ENCODE measurements at regions not wholly inside any gene's neighbourhood (a gene's known extent, or its start where the extent isn't known, plus 50 kb on each side); places are given as distances from the start of the nearest gene placed in this dataset.
A peak's percentile ranks its signal among the peaks of the same experiment; 100 is the strongest.

DNA sequence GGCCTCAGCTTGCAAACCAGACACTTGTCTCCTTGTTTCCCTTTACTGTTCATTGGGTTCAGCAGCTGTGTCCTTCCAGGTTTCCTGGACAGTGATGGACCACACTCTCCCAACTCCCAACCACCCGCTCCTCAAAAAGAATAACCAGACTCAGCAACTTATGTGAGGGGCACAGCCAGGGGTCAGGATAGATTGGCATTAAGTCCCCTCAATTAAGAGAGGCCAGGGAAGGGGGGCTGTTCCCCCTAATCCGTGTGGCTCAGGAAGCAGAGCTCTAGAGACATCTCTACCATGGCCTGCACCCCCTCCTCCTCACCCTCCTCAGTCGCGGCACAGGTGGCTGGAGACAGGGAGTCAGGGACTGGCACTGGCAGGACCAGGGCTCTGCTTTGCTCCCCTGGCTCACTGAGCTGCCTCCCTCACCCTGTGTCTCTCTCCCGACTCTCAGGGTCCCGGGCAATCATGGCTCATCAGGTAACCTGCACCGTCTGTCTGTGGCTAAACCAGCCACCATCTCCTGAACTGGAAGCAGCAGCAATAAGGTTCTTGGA lies 111.7 kb downstream of the ZNF280B start:
- no peak for DNase-seq (ENCODE audit: low spot score)

DNA sequence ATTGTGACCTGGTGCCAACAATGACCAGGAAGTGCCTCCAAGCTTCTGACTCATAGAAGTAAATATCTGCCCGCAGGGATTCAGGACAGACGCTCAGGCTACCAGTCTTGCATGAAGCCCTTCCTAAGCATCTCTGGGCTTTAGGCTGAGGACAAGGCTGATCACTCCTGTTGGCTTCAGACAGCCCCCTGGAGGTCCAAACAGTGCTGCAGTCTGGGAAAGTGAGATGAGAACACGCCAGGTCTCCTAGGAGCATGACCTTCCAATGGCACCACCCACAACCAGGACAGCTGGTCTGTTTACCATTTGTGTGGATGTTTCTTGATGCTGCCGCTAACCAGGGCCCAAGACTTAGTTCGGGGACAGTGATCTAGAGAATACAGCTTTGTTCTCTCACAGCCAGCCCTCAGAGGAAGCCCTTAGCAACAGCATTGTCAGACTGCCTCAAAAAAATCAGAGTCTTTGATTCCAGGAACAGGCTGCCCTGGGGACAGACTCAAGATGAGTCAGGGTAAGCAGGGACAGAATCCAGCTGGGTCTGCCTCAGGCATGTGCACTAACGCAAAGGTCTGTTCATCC lies 111.2 kb downstream of the ZNF280B start:
- DNase-seq (ENCODE audit: low spot score): no peak

DNA sequence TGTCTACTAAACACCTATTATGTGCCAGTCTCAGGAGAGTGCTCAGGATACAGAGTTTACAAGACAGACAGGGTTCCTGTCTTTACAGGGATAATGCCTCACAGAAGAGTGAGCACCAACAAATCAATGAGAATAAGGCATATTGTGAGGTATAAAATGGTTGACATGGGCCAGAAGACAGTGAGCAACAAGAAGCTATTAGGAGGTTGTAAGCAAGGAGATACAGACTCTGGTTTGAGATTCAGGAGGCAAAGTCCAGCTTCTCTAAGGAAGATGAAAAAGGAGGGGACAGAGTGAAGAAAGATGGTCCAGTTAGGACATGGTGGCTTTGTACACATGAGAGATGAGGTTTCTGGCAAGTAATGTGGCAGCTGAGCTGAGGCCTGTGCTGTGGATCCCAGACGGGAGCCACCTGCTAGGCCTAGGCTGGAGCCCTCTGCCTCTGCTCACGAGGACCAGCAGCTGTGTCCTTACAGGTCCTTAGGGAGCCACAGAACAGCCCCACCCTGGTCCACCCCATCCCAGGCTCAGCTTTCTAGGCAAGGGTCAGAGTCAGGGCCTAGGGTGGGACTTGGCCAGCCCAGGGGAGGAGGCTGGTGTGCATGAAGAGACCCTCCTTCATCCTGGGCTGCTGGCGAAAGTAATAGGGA lies 110.5 kb downstream of the ZNF280B start:
- no peak for DNase-seq (ENCODE audit: low spot score)

DNA sequence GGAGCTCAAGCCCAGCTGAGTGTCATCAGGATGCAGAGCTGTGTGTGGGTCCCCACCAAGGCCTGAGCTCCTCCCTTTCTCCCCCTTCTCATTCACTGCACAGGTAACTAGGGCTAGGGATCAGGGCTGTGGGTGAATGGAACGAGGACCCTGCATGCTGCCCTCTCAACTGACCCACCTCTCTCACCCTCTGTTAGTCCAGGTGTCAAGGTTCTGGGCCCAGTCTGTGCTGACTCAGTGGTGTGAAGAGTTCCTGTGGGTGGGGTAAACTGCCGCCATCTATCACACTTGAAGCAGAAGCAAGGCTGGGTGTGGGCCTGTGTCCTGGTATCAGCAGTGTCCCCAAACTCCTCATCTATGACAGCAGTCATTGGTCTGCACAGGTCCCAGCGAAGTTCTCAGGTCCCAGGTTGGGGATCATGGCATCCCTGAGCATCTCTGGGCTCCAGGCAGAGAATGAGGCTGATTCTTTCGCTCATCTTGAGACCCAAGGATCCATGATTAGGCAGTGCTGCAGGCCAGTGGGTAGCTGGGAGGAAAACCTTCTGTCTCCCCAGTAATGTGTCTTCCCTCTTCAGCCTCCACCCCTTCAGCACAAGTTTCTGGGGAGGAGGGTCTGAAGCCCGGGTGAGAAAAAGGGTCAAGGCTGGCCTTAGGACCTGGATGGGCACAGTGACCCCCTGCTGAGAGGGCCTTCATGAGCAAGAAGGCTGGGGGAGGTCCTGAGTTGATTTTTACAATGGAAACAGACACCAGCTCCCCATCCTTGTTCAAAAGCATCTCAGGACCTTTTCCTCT lies 109.8 kb downstream of the ZNF280B start:
- DNase-seq (ENCODE audit: low spot score): no peak

DNA sequence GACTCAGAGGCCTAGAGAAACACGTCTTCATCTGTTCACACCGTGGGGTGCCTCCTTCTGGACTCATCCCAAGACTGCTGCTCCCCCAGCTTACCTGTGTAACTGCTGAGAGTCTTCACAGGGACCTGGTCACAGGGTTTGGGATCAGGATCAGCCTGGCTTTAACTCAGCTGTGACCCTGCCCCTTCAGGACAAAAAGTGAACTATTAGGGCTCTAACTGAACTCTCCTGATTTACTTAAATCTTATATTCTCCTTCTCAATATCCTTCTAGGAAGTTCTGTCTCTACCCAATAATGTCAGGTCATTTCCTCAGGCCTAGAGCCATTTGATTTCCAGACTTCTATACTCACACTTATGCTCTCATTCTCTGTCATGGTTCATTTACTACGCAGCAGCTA lies 108.4 kb downstream of the ZNF280B start:
- no peak for DNase-seq (ENCODE audit: low spot score)

DNA sequence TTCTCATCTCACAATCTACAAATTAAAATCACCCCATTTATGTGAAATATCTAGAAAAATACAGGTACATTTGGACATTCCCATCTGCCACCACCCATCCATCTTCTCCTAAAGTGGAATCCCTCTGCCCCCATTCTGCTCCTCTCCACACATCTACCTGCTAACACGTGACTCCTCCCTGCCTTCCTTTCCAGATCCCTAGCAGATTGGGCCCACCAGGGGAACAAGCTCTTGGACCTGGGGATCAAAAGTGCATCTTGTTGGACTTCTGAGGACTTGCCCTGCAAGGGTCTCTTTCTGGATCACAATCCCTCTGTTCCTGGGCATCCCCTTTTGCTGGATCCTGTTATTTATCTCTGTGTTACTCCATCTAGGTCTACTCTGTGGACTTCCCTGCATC lies 107.6 kb downstream of the ZNF280B start:
- DNase-seq (ENCODE audit: low spot score): no peak

DNA sequence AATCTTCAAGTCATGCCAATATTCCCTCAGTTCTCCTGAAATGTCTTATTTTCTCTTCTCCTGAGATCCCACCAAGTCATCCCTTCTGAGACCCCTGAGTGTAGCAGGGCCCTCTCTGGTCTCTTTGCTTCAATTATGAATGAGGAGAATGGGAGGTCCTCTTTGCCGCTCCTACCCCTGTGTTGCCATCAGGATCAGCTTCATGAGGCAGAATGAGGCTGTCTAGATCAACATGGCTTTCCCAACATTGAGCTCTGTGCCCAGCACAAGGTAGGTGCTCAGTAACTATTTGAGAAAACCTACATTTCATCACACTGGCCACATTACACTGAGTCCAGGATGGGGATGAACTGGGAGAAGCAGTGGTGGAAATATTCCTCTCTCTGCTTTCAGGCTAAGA lies 107.2 kb downstream of the ZNF280B start:
- DNase-seq (ENCODE audit: low spot score): no peak

DNA sequence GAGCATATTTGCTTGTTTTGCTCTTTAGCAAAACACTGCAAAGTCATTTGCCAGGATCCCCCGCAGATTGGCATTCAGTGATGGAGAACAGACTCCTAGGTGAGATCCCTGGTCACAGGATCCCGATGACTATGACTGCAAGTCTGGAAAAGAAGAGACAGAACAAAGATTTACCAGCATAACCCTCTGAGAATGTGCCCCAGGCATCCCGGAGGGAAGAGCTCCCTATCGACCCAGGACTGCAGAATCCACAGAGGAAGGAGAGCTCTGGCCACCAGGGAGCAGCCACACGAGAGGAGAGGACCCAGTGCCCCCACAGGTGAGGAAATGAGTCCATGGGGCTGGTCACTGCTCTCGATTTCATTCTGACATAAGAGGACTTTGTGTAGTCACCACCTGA lies 105.2 kb downstream of the ZNF280B start:
- DNase-seq (ENCODE audit: low spot score): no peak

DNA sequence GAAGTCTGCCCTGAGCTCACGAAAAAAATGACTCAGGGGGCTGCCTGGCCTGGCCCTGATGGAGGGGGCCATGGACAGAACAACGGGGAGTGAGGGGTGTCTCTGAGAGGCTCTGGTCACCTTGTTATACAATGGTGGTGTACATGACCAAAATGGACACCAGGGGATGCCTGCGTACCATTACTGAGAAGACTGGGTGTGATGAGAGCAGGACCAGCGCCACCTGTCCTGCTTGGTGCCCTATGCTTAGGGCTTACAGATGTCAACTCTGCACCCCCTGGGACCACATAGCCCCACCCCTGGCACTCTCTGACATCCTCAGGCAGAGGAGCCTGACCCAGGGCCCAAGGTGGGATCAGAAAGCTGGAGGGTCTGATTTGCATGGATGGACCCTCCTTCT lies 104.8 kb downstream of the ZNF280B start:
- DNase-seq (ENCODE audit: low spot score): no peak

DNA sequence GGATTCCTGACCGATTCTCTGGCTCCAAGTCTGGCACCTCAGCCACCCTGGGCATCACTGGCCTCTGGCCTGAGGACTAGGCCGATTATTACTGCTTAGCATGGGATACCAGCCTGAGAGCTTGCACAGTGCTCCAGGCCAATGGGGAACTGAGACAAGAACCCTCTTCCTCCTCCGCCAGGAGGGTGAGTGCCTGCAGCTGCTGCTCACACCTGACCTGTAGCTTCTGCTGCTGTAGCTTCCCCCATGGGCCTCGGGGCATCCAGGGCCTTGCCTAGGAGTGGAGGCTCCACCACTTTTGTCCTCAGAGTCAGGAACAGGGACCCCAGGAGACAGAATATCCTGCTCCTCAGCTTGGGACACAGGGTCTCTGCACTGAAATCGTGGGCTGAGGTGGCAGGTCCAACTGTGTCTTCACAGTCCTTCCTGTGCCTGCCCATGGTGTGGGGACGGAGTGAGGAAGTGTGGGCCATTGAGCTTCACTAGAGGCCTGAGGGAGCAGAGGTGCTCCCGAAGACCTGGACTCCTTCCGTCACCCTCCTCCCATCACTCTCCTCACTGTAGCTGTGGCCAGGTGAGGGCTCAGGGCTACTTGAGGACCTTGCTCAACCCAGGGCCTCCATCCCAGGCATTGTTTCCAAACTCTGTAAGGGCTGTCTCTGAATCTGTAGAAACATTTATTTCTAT lies 103.8 kb downstream of the ZNF280B start:
- DNase-seq (ENCODE audit: low spot score): no peak

DNA sequence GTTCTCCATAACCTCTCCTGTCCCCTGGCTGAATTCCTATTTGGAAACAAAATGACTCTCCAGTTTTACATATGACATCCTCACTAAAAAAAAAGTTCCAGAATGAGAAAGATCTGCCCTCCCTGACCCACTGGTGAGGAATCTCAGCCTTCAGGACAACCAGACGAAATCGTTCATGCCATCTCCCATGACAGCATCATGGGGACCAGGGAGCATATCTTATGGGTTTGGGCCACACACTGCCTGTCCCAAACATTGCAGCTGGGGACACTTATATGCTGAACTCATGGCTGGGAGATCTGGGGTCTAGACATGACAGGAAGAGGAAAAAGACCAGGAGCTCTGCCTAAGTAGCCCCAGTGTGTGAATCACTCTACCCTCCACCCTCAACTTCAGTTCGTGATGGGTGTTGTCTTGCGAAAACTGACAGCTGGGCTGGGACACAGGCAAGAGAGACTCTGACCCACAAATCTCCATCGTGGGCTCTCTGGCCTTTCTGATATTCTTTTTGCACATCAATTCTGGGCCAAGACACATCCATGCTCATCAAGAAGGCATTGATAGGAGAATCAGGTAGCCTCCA lies 102.0 kb downstream of the ZNF280B start:
- DNase-seq (ENCODE audit: low spot score): no peak

DNA sequence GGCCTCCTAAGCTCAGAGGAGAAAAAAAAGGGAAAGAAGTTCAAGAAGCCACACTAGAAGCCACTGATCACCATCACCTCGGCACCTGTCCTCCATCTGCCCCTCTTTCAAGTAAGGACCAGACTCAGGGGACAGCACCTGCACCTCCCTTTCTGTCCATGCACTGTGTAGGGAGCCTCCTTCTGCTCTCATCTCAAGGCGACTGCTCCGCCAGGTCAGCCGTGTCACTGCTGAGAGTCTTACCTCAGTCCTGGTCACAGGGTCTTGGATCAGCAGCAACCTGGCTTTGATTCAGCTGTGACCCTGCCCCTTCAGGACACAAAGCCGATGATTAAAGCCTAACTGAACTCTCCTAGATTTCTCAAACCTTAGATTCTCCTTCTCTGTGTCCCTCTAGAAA lies 101.5 kb downstream of the ZNF280B start:
- DNase-seq (ENCODE audit: low spot score): no peak

DNA sequence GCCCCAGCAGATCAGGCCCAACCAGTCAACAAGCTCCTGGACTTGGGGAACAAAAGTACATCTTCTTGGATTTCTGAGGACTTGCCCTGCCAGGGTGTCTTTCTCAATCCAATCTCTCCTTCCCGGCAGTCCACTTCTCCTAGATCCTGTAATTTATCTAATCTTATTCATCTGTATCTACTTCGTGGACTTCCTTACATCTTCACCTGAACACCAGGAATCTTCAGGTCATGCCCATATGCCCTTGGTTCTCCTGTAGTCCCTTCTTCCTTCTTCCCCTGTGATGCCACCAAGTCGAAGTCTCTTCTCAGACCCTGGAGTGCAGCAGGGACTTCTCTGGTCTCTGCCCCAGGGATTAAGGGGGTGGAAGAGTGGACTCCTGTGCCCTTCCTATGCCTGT lies 100.3 kb downstream of the ZNF280B start:
- no peak for DNase-seq (ENCODE audit: low spot score)

DNA sequence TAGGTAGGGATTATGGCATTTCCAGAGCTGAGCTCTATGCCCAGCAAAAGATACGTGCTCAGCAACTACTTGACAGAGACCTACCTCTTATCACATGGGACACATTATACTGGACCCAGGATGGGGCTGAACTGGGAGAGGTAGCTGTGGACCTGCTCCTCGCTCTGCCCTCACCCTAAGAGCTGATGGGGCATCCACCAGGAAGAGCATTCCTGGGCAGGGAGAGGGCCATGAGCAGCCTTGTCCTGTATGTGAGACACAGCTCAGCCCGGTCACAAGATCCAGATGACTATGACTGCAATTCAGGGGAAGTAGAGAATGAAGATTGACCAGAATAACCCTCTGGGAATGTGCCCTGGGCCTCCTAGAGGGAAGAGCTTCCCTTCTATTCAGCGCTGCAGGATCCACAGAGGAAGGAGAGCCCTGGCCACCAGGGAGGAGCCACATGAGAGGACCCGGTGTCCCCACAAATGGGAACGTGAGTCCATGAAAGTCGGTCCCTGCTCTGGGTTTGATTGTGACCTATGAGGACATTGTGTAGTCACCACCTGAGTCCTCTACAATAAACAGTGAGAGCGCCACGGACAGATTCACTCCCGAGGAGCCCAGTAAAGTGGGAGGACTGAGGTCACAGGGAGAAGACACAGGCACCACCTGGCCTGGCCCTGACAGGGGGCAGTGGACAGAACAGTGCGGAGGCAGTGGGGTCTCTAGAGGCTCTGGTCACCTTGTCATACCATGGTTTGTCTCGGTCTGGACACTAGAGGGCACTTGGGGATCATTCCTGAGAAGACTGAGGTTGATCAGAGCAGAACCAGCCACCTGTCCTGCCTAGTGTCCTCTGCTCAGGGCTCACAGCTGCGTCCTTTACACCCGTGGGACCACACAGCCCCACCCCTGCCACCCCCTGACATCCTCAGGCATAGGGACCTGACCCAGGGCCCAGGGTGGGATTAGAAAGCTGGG lies 99.5 kb downstream of the ZNF280B start:
- DNase-seq (ENCODE audit: low spot score): peak; percentile 4

DNA sequence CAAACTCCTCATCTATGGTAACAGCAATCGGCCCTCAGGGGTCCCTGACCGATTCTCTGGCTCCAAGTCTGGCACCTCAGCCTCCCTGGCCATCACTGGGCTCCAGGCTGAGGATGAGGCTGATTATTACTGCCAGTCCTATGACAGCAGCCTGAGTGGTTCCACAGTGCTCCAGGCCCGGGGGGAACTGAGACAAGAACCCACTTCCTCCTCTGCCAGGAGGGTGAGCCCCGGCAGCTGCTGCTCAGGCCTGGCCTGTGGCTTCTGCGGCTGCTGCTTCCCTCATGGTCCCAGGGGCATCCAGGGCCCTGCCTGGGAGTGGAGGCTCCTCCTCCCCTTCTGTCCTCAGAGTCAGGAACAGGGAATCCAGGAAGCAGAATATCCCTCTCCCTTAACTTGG lies 98.4 kb downstream of the ZNF280B start:
- no peak for DNase-seq (ENCODE audit: low spot score)

DNA sequence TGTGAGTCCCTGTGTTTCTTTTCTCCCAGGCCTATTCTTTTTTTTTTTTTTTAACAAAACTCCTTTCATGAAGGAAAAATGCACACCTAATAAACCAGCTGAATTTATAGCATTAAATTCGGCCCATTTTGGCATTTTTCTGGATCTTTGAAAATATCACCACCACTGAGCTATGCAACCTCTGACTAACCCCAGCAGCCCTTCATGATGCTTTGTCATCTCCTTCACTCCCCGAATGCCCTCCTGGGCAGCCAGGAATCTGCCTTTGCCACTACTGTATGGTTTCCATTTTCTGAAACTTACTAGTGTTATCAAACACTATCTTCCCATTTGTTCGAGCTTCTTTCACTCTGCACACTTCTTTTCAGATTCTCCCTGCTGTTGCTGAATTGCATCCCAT lies 97.9 kb downstream of the ZNF280B start:
- no peak for DNase-seq (ENCODE audit: low spot score)

DNA sequence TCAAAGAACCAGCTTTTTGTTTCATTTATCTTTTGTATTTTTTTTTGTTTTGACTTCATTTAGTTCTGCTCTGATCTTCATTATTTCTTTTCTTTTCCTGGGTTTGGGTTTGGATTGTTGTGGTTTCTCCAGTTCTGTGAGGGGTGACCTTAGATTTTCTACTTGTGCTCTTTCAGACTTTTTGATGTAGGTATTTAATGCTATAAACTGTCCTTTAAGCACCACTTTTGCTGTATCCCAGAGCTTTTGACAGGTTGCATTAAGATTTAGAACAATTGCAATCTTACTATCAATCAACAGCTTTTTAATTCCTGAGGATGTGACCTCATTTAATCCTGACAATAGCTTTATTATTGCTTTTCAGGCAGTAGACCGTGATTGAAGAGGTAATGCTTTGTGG lies 94.3 kb downstream of the ZNF280B start:
- no peak for DNase-seq (ENCODE audit: low spot score)

DNA sequence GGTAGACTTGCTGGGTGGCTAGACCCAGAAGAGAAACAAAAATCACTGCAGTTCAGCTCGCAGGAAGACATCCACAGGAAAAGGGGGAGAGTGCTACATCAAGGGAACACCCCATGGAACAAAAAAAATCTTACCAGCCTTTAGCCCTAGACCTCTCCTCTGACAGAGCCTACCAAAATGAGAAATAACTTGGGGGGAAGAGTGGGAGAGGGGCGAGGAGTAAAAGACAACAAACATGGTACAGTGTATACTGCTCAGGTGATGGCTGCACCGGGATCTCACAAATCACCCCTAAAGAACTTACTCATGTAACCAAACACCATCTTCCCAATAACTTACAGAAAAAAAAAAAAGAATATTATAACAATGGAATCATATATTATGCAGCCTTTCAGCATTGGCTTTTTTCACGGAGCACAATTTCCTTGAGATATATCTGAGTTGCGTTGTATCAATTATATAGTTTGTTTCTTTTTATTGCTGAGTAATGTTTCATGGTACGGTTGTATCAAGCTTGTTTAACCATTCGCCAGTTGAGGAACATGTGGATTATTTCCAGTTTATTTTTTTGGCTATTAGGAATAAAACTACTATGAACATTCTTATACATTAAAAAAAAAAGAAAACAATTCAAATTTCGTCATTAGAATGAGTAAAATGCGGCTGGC lies 90.9 kb downstream of the ZNF280B start:
- no peak for DNase-seq (ENCODE audit: low spot score)

DNA sequence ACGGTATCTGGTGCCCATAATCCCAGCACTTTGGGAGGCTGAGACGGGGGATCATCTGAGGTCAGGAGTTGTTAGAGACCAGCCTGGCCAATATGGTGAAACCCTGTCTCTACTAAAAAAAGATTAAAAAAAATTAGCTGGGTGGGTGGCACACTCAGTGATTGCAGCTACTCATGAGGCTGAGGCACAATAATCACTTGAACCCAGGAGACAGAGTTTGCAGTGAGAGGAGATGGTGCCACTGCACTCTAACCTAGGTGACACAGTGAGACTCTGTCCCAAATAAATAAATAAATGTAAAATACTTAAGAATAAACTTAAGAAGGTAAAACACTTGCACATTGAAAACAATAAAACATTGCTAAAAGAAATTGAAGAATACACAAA lies 90.4 kb downstream of the ZNF280B start:
- DNase-seq (ENCODE audit: low spot score): no peak

DNA sequence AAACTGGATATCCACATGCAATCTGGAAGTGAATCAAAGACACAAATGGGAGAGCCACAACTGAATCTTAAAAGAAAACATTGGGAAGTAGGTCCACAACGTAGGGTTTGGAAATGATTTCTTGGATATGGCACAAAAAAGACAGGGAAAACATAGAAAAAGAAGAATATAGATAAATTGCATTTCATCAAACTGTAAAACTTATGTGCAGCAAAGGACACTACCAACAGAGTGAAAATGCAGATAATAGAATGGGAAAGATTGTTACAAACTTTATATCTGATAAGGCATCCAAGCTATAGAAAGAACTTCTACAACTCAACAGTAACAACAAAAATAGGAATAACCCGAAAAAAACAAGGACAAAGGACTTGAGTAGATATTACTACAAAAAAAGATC lies 89.6 kb downstream of the ZNF280B start:
- DNase-seq (ENCODE audit: low spot score): no peak

DNA sequence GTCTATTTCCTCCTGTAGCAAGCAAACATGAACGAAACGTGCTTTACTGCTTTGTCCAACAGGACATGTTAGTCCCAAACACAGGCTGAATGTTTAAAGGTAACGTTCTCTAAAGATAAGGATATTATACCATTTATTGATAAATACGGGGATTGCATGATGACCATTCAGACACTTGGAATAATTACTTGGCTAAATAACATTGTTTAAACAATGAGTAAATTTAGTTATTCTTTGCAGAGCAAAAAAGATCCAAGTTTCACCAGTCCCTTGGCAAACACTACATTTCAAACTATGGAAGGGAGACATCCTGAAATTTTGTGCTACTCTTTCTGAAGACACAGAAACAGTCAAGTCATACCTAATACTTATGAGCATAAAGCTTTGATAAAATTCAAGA lies 88.0 kb downstream of the ZNF280B start:
- no peak for DNase-seq (ENCODE audit: low spot score)

Measured in activated CD4-positive, alpha-beta T cell treated with anti-CD3 and anti-CD28 coated beads, Interleukin-2, Interleukin-4, amounts not matched to agents 100 ng/mL and 50 ng/mL, durations not matched to agents 16 hours and 8 hours (primary cell).